Small intestine (tissue), 7 donors: ENCODE measurements at regions not wholly inside any gene's neighbourhood (a gene's known extent, or its start where the extent isn't known, plus 50 kb on each side); places are given as distances from the start of the nearest gene placed in this dataset.

Experiments used
- DNase-seq, 2 donors: peaks; one replicate each; pipeline versions ENCODE4 v3.0.0 to v3.0.0-alpha.2; 2013
- FAIRE-seq: peaks from 2 replicates; lab custom pipeline; 2012; peaks lifted over from hg19 to GRCh38; lab: Jason Lieb, UNC
- H3K27ac ChIP-seq, 3 donors: one replicate each; pipeline ENCODE4 v1.5.1; 2013; ENCODE audit warnings: low read length in 2 of 3, mild to moderate bottlenecking in 2 of 3, control low read depth in 1 of 3, inconsistent platforms in 1 of 3, low read depth in 1 of 3, moderate library complexity in 1 of 3
- H3K27me3 ChIP-seq, 3 donors: one replicate each; pipeline ENCODE4 v1.6.1; 2013; ENCODE audit warnings: low read length in 3 of 3, inconsistent platforms in 1 of 3; ENCODE audit not compliant: control insufficient read depth in 3 of 3, insufficient read depth in 3 of 3
- H3K36me3 ChIP-seq, 3 donors: one replicate each; pipeline ENCODE4 v1.6.1; 2013; ENCODE audit warnings: low read length in 3 of 3, inconsistent platforms in 1 of 3, low read depth in 1 of 3, mild to moderate bottlenecking in 1 of 3, moderate library complexity in 1 of 3; ENCODE audit not compliant: control insufficient read depth in 3 of 3, insufficient read depth in 2 of 3
- H3K4me1 ChIP-seq, 3 donors: one replicate each; pipeline ENCODE4 v1.6.1; 2013; ENCODE audit warnings: low read length in 2 of 3, inconsistent platforms in 1 of 3, low read depth in 1 of 3, mild to moderate bottlenecking in 1 of 3, moderate library complexity in 1 of 3; ENCODE audit not compliant: control insufficient read depth in 3 of 3, insufficient read depth in 2 of 3
- H3K4me3 ChIP-seq, 3 donors: one replicate each; pipeline ENCODE4 v1.5.1; 2013; ENCODE audit warnings: low read length in 3 of 3, control low read depth in 1 of 3, inconsistent platforms in 1 of 3, low read depth in 1 of 3, mild to moderate bottlenecking in 1 of 3, moderate library complexity in 1 of 3
- H3K9me3 ChIP-seq, 2 donors: one replicate each; pipeline ENCODE4 v1.6.1; 2013; ENCODE audit warnings: low read depth in 1 of 2, low read length in 1 of 2; ENCODE audit not compliant: control insufficient read depth in 2 of 2, insufficient read depth in 1 of 2
- whole genome bisulfite sequencing, 3 donors: extraction: QIAGEN DNeasy Blood & Tissue Kit; methylation state at CpG; one replicate each; pipeline ENCODE4 v1.1.7; 2013; 5-methylcytosine and 5-hydroxymethylcytosine counted together
- donor health status: healthy with polysubstance abuse.
- donor health status: control.
- donor health status: control.
- donor health status: Bipolar disorder and iron deficiency.
- donor health status: healthy.

GRCh38 chr5:8304341-8304740, 435.4 kb downstream of the MTRR start:
- Histone ChIP-seq H3K27me3 (no peaks in the 10 kb centered on the region), H3K36me3 (no peaks in the 10 kb centered on the region), H3K9me3 (peaks cover 0 to 8% of the 10 kb centered on the region in 2 donors), H3K4me3 (no peak overlapping the region), H3K4me1 (no peaks in the 10 kb centered on the region), H3K27ac (no peak overlapping the region)
- WGBS, 3 donors = 78 to 85% (median 80%) methylated on average over 2 of the region's 2 CpGs
- FAIRE-seq (no peak), DNase-seq (no peak)

GRCh38 chr5:8306288-8306896, 437.4 kb downstream of the MTRR start:
- Histone ChIP-seq H3K9me3 (peaks cover 0 to 8% of the 10 kb centered on the region in 2 donors), H3K27me3 (no peaks in the 10 kb centered on the region), H3K27ac (no peak overlapping the region), H3K4me3 (no peak overlapping the region), H3K4me1 (no peaks in the 10 kb centered on the region), H3K36me3 (no peaks in the 10 kb centered on the region)
- FAIRE-seq (no peak), DNase-seq (no peak)
- 78 to 86% (median 79%) methylated on average over 5 of the region's 5 CpGs for WGBS, 3 donors

DNA sequence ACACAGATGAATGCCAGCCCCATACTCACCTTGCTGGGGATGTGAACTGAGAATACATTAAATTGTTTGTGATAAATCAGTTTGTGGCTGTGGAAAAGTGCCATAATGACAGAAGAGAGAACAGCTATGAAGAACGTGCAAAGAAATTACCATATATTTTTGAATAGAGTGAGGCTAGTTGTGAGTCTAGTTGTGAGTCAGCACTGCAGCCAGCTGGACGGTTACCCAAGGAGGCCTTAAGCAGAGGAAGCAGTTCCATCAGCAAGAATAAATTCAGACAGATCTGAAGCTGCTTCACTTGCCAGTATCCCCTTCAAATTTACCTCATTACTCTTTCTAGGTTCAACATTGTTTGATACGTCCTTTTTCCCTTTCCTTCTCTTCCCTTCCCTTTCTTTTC, 446.0 kb downstream of the MTRR start:
- no peaks in the 10 kb centered on the region for H3K27me3 ChIP-seq
- H3K4me3 ChIP-seq = no peak overlapping the region
- no peaks in the 10 kb centered on the region for H3K4me1 ChIP-seq
- WGBS, 3 donors = 46 to 67% (median 63%) methylated on average over 3 of the region's 3 CpGs
- no peaks in the 10 kb centered on the region for H3K36me3 ChIP-seq
- DNase-seq (no peak), FAIRE-seq (no peak)
- H3K27ac ChIP-seq = no peak overlapping the region
- H3K9me3 ChIP-seq = no peaks in the 10 kb centered on the region

- 27 to 31% (median 29%) methylated on average over 6 of the region's 6 CpGs for WGBS, 3 donors
- Histone ChIP-seq H3K27me3 (no peaks in the 10 kb centered on the region), H3K9me3 (no peaks in the 10 kb centered on the region), H3K4me3 (no peak overlapping the region), H3K36me3 (no peaks in the 10 kb centered on the region), H3K4me1 (no peaks in the 10 kb centered on the region), H3K27ac (no peak overlapping the region)
- no peak for FAIRE-seq
- no peak for DNase-seq
Measured at GRCh38 chr5:8316608-8317280, 447.8 kb downstream of the MTRR start.

- no peak for FAIRE-seq
- no peak overlapping the region for H3K27ac ChIP-seq
- H3K27me3 ChIP-seq = no peaks in the 10 kb centered on the region
- WGBS, 3 donors = 87 to 89% (median 88%) methylated on average over 6 of the region's 6 CpGs
- H3K4me1 ChIP-seq = no peaks in the 10 kb centered on the region
- H3K9me3 ChIP-seq = no peaks in the 10 kb centered on the region
- H3K36me3 ChIP-seq = no peaks in the 10 kb centered on the region
- H3K4me3 ChIP-seq = no peak overlapping the region
- DNase-seq = no peak
Measured at GRCh38 chr5:8317335-8317734, 448.4 kb downstream of the MTRR start.

DNA sequence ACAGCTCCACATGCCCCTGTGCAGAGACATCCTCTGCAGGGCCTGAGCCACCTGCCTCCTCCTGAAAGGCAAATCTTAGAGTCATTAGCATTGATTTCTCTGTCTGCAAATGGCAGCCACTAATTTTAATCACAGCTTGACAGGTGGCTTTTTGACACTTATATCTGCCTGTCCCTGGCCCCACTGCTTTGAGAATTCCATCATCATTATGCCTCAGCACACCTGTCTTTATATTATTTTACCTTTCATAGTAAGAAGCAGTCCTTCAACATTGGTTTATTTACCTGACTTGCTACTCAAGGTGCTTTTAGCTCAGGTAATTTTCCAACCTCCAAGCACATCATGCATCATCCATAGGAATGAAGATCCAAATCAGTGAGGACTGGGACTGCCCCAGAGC, 451.3 kb downstream of the MTRR start:
- no peak overlapping the region for H3K4me3 ChIP-seq
- H3K9me3 ChIP-seq = no peaks in the 10 kb centered on the region
- H3K4me1 ChIP-seq = no peaks in the 10 kb centered on the region
- H3K27me3 ChIP-seq = no peaks in the 10 kb centered on the region
- no peak overlapping the region for H3K27ac ChIP-seq
- no peaks in the 10 kb centered on the region for H3K36me3 ChIP-seq
- DNase-seq (no peak), FAIRE-seq (no peak)

- H3K27ac ChIP-seq = no peak overlapping the region
- no peak for FAIRE-seq
- WGBS, 3 donors = 78 to 94% (median 80%) methylated on average over 1 of the region's 1 CpG
Measured at GRCh38 chr5:8321272-8321671, 452.3 kb downstream of the MTRR start.

DNA sequence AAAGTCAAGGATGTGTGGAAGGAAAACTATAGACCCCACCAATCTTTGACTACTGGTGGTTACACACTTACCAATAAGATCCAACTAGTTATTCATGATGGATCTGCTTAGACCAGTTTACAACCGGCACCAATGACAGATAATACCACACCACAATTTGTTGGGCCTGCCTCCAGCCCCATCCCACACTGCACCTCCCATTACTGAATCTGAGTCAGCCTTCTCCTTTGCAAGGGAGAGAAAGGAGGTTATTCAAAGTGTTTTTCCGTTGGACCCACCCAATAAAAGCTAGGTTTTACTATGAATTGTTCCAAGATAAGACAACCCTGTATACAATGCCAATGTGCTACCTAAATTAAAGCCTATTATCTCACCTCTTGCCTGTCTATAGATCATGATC, 453.5 kb downstream of the MTRR start:
- no peaks in the 10 kb centered on the region for H3K36me3 ChIP-seq
- no peaks in the 10 kb centered on the region for H3K27me3 ChIP-seq
- no peaks in the 10 kb centered on the region for H3K4me1 ChIP-seq
- WGBS, 3 donors = 37 to 65% (median 52%) methylated on average over 2 of the region's 2 CpGs
- H3K9me3 ChIP-seq = no peaks in the 10 kb centered on the region
- FAIRE-seq = no peak
- no peak overlapping the region for H3K4me3 ChIP-seq
- DNase-seq = no peak
- no peak overlapping the region for H3K27ac ChIP-seq

More at GRCh38 chr5:8321272-8321671, 452.3 kb downstream of the MTRR start:
- H3K27me3 ChIP-seq = no peaks in the 10 kb centered on the region
- DNase-seq = no peak
- no peaks in the 10 kb centered on the region for H3K4me1 ChIP-seq
- no peak overlapping the region for H3K4me3 ChIP-seq
- H3K36me3 ChIP-seq = no peaks in the 10 kb centered on the region
- no peaks in the 10 kb centered on the region for H3K9me3 ChIP-seq

- FAIRE-seq (no peak), DNase-seq (no peak)
- 65 to 70% (median 65%) methylated on average over 4 of the region's 4 CpGs for WGBS, 3 donors
- Histone ChIP-seq H3K36me3 (no peaks in the 10 kb centered on the region), H3K27ac (no peak overlapping the region), H3K4me1 (no peaks in the 10 kb centered on the region), H3K27me3 (no peaks in the 10 kb centered on the region), H3K4me3 (no peak overlapping the region), H3K9me3 (no peaks in the 10 kb centered on the region)
Measured at GRCh38 chr5:8327016-8327415, 458.1 kb downstream of the MTRR start.
